B cell (primary cell): ENCODE measurements at regions not wholly inside any gene's neighbourhood (a gene's known extent, or its start where the extent isn't known, plus 50 kb on each side); places are given as distances from the start of the nearest gene placed in this dataset.

Experiments
- ATAC-seq: fragments of 200-7000 bp; cut with Tn5 transposase; one replicate; pipeline ENCODE4 v1.10.0; 2021; ENCODE audit warnings: low read depth, mild to moderate bottlenecking, moderate number of reproducible peaks, moderate library complexity
- CTCF ChIA-PET: fragments of 350-600 bp; sonication (Branson Sonifier 250); formaldehyde crosslinking; loops from one replicate; lab custom pipeline; 2021; ENCODE audit warnings: antibody characterized with exemption, inconsistent platforms; lab: Charles Lee
- POLR2A ChIA-PET: fragments of 350-600 bp; sonication (Branson Sonifier 250); formaldehyde crosslinking; loops from one replicate; lab custom pipeline; 2021; ENCODE audit warnings: antibody characterized with exemption; lab: Charles Lee
- DNase-seq: peaks from one replicate; pipeline ENCODE4 v3.0.0; 2013
- H2AFZ ChIP-seq: 2 replicates; pipeline ENCODE4 v1.6.1; 2012; ENCODE audit warnings: mild to moderate bottlenecking, low read depth, low read length; ENCODE audit not compliant: insufficient read depth, poor library complexity, severe bottlenecking
- H3K27ac ChIP-seq, 2 donors: 1 replicate in 1 of 2; 2 replicates in 1 of 2; pipeline ENCODE4 v1.5.1; 2012 to 2013; ENCODE audit warnings: low read length in 2 of 2, mild to moderate bottlenecking in 2 of 2, moderate library complexity in 1 of 2
- H3K27me3 ChIP-seq, 4 experiments: fragments of 200-600 bp in 1 of 4; sonication (generic) in 1 of 4; replicated peaks in 1 of 4; 1 replicate in 2 of 4; 2 replicates in 2 of 4; pipeline versions ENCODE4 v1.6.1 to v1.7.0; 2013 to 2016; ENCODE audit warnings: low read length in 3 of 4, mild to moderate bottlenecking in 2 of 4, mixed read lengths in 1 of 4, moderate library complexity in 1 of 4; ENCODE audit not compliant: insufficient read depth in 4 of 4, control insufficient read depth in 3 of 4; ENCODE audit errors: control extremely low read depth in 1 of 4
- H3K36me3 ChIP-seq, 2 experiments: replicated peaks in 1 of 2; 1 replicate in 1 of 2; 2 replicates in 1 of 2; pipeline versions ENCODE4 v1.6.1 to v1.7.1; 2013; ENCODE audit warnings: low read length in 1 of 2; ENCODE audit not compliant: insufficient read depth in 2 of 2, control insufficient read depth in 1 of 2; ENCODE audit errors: control extremely low read depth in 1 of 2, extremely low read depth in 1 of 2
- H3K4me1 ChIP-seq, 2 donors: fragments of 200-600 bp in 1 of 2; sonication (generic) in 1 of 2; 1 replicate in 1 of 2; 2 replicates in 1 of 2; pipeline versions ENCODE4 v1.5.1 to v1.6.1; 2013 to 2017; ENCODE audit warnings: low read length in 2 of 2; ENCODE audit not compliant: control insufficient read depth in 2 of 2, insufficient read depth in 2 of 2
- H3K4me2 ChIP-seq: replicated peaks from 2 replicates; pipeline ENCODE3; 2012; ENCODE audit warnings: mild to moderate bottlenecking, low read depth, low read length; ENCODE audit not compliant: poor library complexity, severe bottlenecking
- H3K4me3 ChIP-seq, 5 experiments: fragments of 200-600 bp in 1 of 5; sonication (generic) in 1 of 5; 1 replicate in 3 of 5; 2 replicates in 2 of 5; pipeline versions ENCODE4 v1.5.1 to v1.7.0; 2011 to 2016; ENCODE audit warnings: low read length in 4 of 5, mild to moderate bottlenecking in 4 of 5, low read depth in 2 of 5, control low read depth in 1 of 5, moderate library complexity in 1 of 5; ENCODE audit not compliant: insufficient read depth in 1 of 5; ENCODE audit errors: control extremely low read depth in 1 of 5, extremely low read depth in 1 of 5
- H3K79me2 ChIP-seq: fragments of 200-600 bp; sonication (generic); one replicate; pipeline ENCODE4 v1.6.0; 2016; ENCODE audit warnings: low read length; ENCODE audit not compliant: control insufficient read depth, insufficient read depth
- H3K9ac ChIP-seq: fragments of 200-600 bp; sonication (generic); 2 replicates; pipeline ENCODE4 v1.6.1; 2017; ENCODE audit warnings: mild to moderate bottlenecking, low read length, moderate library complexity
- H3K9me3 ChIP-seq, 3 donors: one replicate each; pipeline versions ENCODE4 v1.6.1 to v1.7.1; 2013; ENCODE audit warnings: low read length in 2 of 3; ENCODE audit not compliant: control insufficient read depth in 2 of 3, insufficient read depth in 1 of 3; ENCODE audit errors: control extremely low read depth in 1 of 3
- H4K20me1 ChIP-seq: 2 replicates; pipeline ENCODE4 v1.6.0; 2012; ENCODE audit warnings: mild to moderate bottlenecking, low read length; ENCODE audit not compliant: insufficient read depth, control insufficient read depth, poor library complexity, severe bottlenecking
- H3K27ac Mint-ChIP-seq: one replicate; pipeline ENCODE4 v1.8.0; 2021; ENCODE audit warnings: mixed read lengths
- H3K27me3 Mint-ChIP-seq: one replicate; pipeline ENCODE4 v1.8.0; 2021; ENCODE audit warnings: mixed read lengths
- H3K4me1 Mint-ChIP-seq: one replicate; pipeline ENCODE4 v1.8.0; 2021; ENCODE audit warnings: mixed read lengths
- H3K4me3 Mint-ChIP-seq: one replicate; pipeline ENCODE4 v1.8.0; 2021; ENCODE audit warnings: mixed read lengths
- H3K9me3 Mint-ChIP-seq: one replicate; pipeline ENCODE4 v1.8.0; 2022; ENCODE audit warnings: mixed read lengths; ENCODE audit not compliant: insufficient read depth
- CTCF ChIP-seq: fragments of 200-600 bp; IDR thresholded peaks from one replicate; pipeline ENCODE4 v1.8.0; 2022; ENCODE audit warnings: antibody characterized with exemption, mild to moderate bottlenecking
- EZH2 ChIP-seq: IDR thresholded peaks from 2 replicates; pipeline ENCODE4 v1.6.1; 2012; ENCODE audit warnings: borderline replicate concordance, low read depth, mild to moderate bottlenecking, moderate library complexity, low read length; ENCODE audit not compliant: insufficient read depth, poor library complexity, severe bottlenecking
- WGBS: methylation state at CpG from one replicate; pipeline ENCODE4 v1.1.5; 2013; ENCODE audit warnings: missing lambda C conversion rate; ENCODE audit not compliant: insufficient coverage; 5-methylcytosine and 5-hydroxymethylcytosine counted together
- intact Hi-C: fragments of 100-400 bp; cut with micrococcal nuclease; formaldehyde crosslinking; loops from one replicate; pipeline ENCODE4 v1.10.0; 2022

- Mint-ChIP-seq H3K27me3 (no peaks in the 10 kb centered on the region), H3K4me1 (no peaks in the 10 kb centered on the region), H3K4me3 (no peak overlapping the region), H3K27ac (no peak overlapping the region), H3K9me3 (peaks cover 6% of the 10 kb centered on the region)
- Histone ChIP-seq H3K79me2 (no peaks in the 10 kb centered on the region), H3K27ac (no peak overlapping the region), H3K4me2 (no peak overlapping the region), H3K4me3 (no peak overlapping the region), H3K27me3 (no peaks in the 10 kb centered on the region), H3K36me3 (no peaks in the 10 kb centered on the region), H3K9ac (no peak overlapping the region), H3K9me3 (no peaks in the 10 kb centered on the region), H2AFZ (no peak overlapping the region), H3K4me1 (no peaks in the 10 kb centered on the region), H4K20me1 (no peaks in the 10 kb centered on the region)
- ATAC-seq, result no peak
- WGBS, result 0% methylated on average over 3 of the region's 3 CpGs
- no peak for DNase-seq
- intact Hi-C loops, result no loop called here
- CTCF ChIA-PET, result no interaction called here
- TF ChIP-seq EZH2, result no peak
- TF ChIP-seq CTCF, result no peak
- POLR2A ChIA-PET, result no interaction called here
These were observed 566.3 kb downstream of the NR2F2 start for GRCh38 chr15:96896766-96897165.

GRCh38 chr15:96914081-96914480, 583.6 kb downstream of the NR2F2 start:
- Mint-ChIP-seq H3K27ac (no peak overlapping the region), H3K27me3 (no peaks in the 10 kb centered on the region), H3K4me1 (no peaks in the 10 kb centered on the region), H3K9me3 (peaks cover 6% of the 10 kb centered on the region), H3K4me3 (no peak overlapping the region)
- Histone ChIP-seq H3K36me3 (no peaks in the 10 kb centered on the region), H3K27ac (no peak overlapping the region), H3K9ac (no peak overlapping the region), H2AFZ (no peak overlapping the region), H4K20me1 (no peaks in the 10 kb centered on the region), H3K79me2 (no peaks in the 10 kb centered on the region), H3K27me3 (no peaks in the 10 kb centered on the region), H3K4me2 (no peak overlapping the region), H3K4me1 (no peaks in the 10 kb centered on the region), H3K9me3 (peaks cover 1 to 8% (median 5%) of the 10 kb centered on the region in 3 donors), H3K4me3 (no peak overlapping the region)
- WGBS, result 80% methylated on average over 4 of the region's 4 CpGs
- DNase-seq, result no peak
- ATAC-seq, result no peak
- ChIA-PET POLR2A (no interaction called here), CTCF (no interaction called here)
- intact Hi-C loops, result no loop called here
- TF ChIP-seq EZH2 (no peak), CTCF (no peak)
